ENCODE measurements at regions not wholly inside any gene's neighbourhood (a gene's known extent, or its start where the extent isn't known, plus 50 kb on each side); places are given as distances from the start of the nearest gene placed in this dataset.
"Not testable (repeated sequence)": the region's sequence is repeated elsewhere in the genome, so short reads cannot be mapped to it uniquely, and the experiment has no call there.

GRCh38 chr7:101146-102046, 91.0 kb upstream of the FAM20C start:
- peak; percentile 99 for DNase-seq (ENCODE audit: low read depth)

GRCh38 chr7:102047-102711, 90.2 kb upstream of the FAM20C start:
- DNase-seq (ENCODE audit: low read depth): no peak

- DNase-seq (ENCODE audit: low read depth): no peak
Observed at GRCh38 chr7:102721-103120, 89.7 kb upstream of the FAM20C start.

GRCh38 chr7:103981-104380, 88.4 kb upstream of the FAM20C start:
- DNase-seq (ENCODE audit: low read depth): not testable (repeated sequence)

- no peak for DNase-seq (ENCODE audit: low read depth)
Observed at GRCh38 chr7:105002-105401, 87.4 kb upstream of the FAM20C start.

- no peak for DNase-seq (ENCODE audit: low read depth)
Observed at GRCh38 chr7:106356-106755, 86.0 kb upstream of the FAM20C start.

- no peak for DNase-seq (ENCODE audit: low read depth)
Observed at GRCh38 chr7:107233-107632, 85.1 kb upstream of the FAM20C start.

- no peak for DNase-seq (ENCODE audit: low read depth)
Observed at GRCh38 chr7:107907-108306, 84.5 kb upstream of the FAM20C start.

- DNase-seq (ENCODE audit: low read depth): no peak
Observed at GRCh38 chr7:109094-109493, 83.3 kb upstream of the FAM20C start.

- no peak for DNase-seq (ENCODE audit: low read depth)
Observed at GRCh38 chr7:109898-110556, 82.3 kb upstream of the FAM20C start.

- no peak for DNase-seq (ENCODE audit: low read depth)
Observed at GRCh38 chr7:110557-111232, 81.7 kb upstream of the FAM20C start.

- DNase-seq (ENCODE audit: low read depth): no peak
Observed at GRCh38 chr7:111591-111990, 80.8 kb upstream of the FAM20C start.

GRCh38 chr7:112881-113280, 79.5 kb upstream of the FAM20C start:
- no peak for DNase-seq (ENCODE audit: low read depth)

- DNase-seq (ENCODE audit: low read depth): peak; percentile 72
Observed at GRCh38 chr7:115274-115911, 77.0 kb upstream of the FAM20C start.

GRCh38 chr7:116188-116981, 76.0 kb upstream of the FAM20C start:
- DNase-seq (ENCODE audit: low read depth): no peak

- no peak for DNase-seq (ENCODE audit: low read depth)
Observed at GRCh38 chr7:117836-118614, 74.3 kb upstream of the FAM20C start.

GRCh38 chr7:118615-119391, 73.6 kb upstream of the FAM20C start:
- DNase-seq (ENCODE audit: low read depth): no peak

- no peak for DNase-seq (ENCODE audit: low read depth)
Observed at GRCh38 chr7:119392-120163, 72.8 kb upstream of the FAM20C start.

All from M059J (cell line).